ENCODE measurements at regions not wholly inside any gene's neighbourhood (a gene's known extent, or its start where the extent isn't known, plus 50 kb on each side); places are given as distances from the start of the nearest gene placed in this dataset.

DNA sequence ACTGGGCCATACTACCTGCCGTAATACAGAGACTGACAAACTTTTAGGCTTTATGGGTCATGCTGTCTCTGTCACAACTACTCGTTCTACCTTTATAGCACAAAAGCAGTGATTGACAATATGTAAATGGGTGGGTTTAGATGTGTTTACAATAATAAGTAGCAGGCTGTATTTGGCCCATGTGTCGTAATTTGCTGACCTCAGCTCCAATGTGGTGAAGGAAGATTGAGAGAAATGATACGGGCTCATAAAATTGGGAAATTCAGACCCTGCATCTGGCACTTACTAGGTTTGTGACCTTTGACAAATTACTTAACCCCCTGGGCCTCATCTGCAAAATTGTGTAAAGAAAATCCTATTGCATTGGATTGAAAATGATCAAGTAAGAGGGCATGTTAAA lies 150.8 kb upstream of the NPSR1 start:
- POLR2A ChIA-PET, result no interaction called here
- H3K4me3 Mint-ChIP-seq, result no peak overlapping the region
- no peak for DNase-seq

DNA sequence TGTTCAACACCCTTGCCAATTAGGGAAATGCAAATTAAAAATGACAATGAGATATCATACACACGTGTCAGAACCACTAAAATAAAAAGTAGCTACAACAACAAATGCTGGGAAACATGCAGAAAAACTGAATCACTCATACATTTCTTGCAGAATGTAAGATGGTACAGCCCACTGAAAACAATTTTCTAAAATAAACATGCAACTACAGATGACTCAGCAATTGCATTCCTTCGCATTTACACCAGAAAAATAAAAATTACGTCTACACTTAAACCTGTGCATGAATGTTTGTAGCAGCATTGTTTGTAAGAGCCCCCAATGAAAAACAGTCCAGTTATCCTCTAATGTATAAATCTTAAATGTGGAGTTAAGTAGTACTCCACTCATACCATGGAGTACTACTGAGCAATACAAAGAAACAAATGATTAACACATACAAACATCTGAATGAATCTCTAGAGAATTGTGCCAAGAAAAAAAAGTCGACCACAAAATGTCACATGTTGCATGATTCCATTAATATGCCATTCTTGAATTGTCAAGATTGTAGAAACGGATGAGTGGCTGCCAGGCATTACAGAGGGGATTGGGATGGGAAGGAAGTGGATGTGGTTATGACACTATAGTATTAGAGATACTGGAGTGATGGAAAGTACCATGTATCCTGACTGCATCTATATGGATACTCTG lies 134.6 kb upstream of the NPSR1 start:
- Mint-ChIP-seq H3K27me3 (peaks cover 0 to 1% of the 10 kb centered on the region in 2 donors), H3K4me3 (no peak overlapping the region), H3K4me1 (no peaks in the 10 kb centered on the region), H3K9me3 (peaks cover 2 to 25% (median 16%) of the 10 kb centered on the region in 5 donors), H3K36me3 (no peaks in the 10 kb centered on the region), H3K27ac (no peak overlapping the region)
- POLR2A ChIA-PET, result no interaction called here
- no peak overlapping the region for H3K4me3 ChIP-seq (ENCODE audit: low read length)
- H3K27me3 ChIP-seq (ENCODE audit: insufficient read depth, low read length, poor library complexity, severe bottlenecking), result no peaks in the 10 kb centered on the region
- no peak for DNase-seq
- CTCF ChIA-PET, result no interaction called here
- no peaks in the 10 kb centered on the region for H3K4me1 ChIP-seq (ENCODE audit: insufficient read depth, low read length)
- no peak overlapping the region for H3K27ac ChIP-seq (ENCODE audit: low read depth, low read length)
- no peaks in the 10 kb centered on the region for H3K9me3 ChIP-seq (ENCODE audit: low read length)
- H3K36me3 ChIP-seq (ENCODE audit: insufficient read depth, low read length), result no peaks in the 10 kb centered on the region

More for the DNA sequence above, 150.8 kb upstream of the NPSR1 start:
- Histone ChIP-seq H3K4me1 (ENCODE audit: insufficient read depth, low read length) (no peaks in the 10 kb centered on the region), H3K36me3 (ENCODE audit: insufficient read depth, low read length) (no peaks in the 10 kb centered on the region), H3K4me3 (ENCODE audit: low read length) (no peak overlapping the region), H3K9me3 (ENCODE audit: low read length) (no peaks in the 10 kb centered on the region), H3K27me3 (ENCODE audit: insufficient read depth, low read length, poor library complexity, severe bottlenecking) (no peaks in the 10 kb centered on the region), H3K27ac (ENCODE audit: low read depth, low read length) (no peak overlapping the region)
- peaks cover 0 to 6% (median 6%) of the 10 kb centered on the region in 5 donors for H3K9me3 Mint-ChIP-seq
- CTCF ChIA-PET, result no interaction called here
- no peaks in the 10 kb centered on the region for H3K36me3 Mint-ChIP-seq
- no peak overlapping the region for H3K27ac Mint-ChIP-seq
- H3K4me1 Mint-ChIP-seq, result no peaks in the 10 kb centered on the region
- no peaks in the 10 kb centered on the region for H3K27me3 Mint-ChIP-seq

DNA sequence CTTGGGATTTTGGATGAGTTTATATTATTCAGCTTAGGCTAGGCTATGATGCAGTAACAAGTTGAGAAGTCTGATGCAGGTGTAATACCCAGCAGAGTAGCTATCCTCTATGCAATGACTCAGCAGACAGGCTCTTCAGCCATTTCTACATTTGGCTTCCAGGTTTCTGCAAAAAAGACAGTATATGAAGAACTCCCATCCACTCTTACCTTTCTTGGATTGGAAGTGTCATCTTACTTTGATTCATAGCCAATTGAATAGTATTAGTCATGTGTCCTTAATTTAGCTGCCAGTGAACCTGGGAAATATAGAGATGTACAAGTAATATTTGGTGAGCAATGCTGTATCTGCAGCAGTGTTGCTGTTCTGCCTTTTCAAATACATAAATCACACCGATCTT lies 127.8 kb upstream of the NPSR1 start:
- DNase-seq, result no peak
- Mint-ChIP-seq H3K36me3 (no peaks in the 10 kb centered on the region), H3K27ac (no peak overlapping the region), H3K27me3 (no peaks in the 10 kb centered on the region), H3K9me3 (peaks cover 0 to 26% (median 7%) of the 10 kb centered on the region in 5 donors), H3K4me1 (no peaks in the 10 kb centered on the region), H3K4me3 (no peak overlapping the region)
- Histone ChIP-seq H3K4me3 (ENCODE audit: low read length) (no peak overlapping the region), H3K36me3 (ENCODE audit: insufficient read depth, low read length) (no peaks in the 10 kb centered on the region), H3K9me3 (ENCODE audit: low read length) (no peaks in the 10 kb centered on the region), H3K27me3 (ENCODE audit: insufficient read depth, low read length, poor library complexity, severe bottlenecking) (no peaks in the 10 kb centered on the region), H3K27ac (ENCODE audit: low read depth, low read length) (no peak overlapping the region), H3K4me1 (ENCODE audit: insufficient read depth, low read length) (no peaks in the 10 kb centered on the region)
- POLR2A ChIA-PET, result no interaction called here
- CTCF ChIA-PET, result no interaction called here

DNA sequence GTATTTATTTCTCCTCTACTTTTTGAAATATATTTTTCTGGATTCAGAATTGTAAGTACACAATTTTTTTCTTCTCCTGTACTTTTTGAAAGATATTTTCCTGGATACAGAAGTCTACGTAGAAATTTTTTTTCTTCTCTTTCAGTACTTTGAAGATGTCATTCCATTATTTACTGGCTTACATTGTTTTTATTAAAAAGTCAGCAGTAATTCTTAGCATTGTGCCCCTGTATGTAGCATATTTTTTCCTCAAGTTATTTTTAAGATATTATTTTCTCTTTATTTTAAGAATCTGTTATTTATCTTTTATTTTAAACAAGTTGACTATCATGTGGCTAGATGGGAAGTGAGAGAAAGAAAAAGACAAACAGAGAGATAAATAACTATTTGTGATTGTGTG lies 119.0 kb upstream of the NPSR1 start:
- POLR2A ChIA-PET, result no interaction called here
- H3K27me3 Mint-ChIP-seq, result no peaks in the 10 kb centered on the region
- CTCF ChIA-PET, result no interaction called here
- peaks cover 5 to 33% (median 9%) of the 10 kb centered on the region in 5 donors for H3K9me3 Mint-ChIP-seq
- Histone ChIP-seq H3K36me3 (ENCODE audit: insufficient read depth, low read length) (no peaks in the 10 kb centered on the region), H3K9me3 (ENCODE audit: low read length) (no peaks in the 10 kb centered on the region), H3K27me3 (ENCODE audit: insufficient read depth, low read length, poor library complexity, severe bottlenecking) (no peaks in the 10 kb centered on the region), H3K27ac (ENCODE audit: low read depth, low read length) (no peak overlapping the region), H3K4me1 (ENCODE audit: insufficient read depth, low read length) (no peaks in the 10 kb centered on the region), H3K4me3 (ENCODE audit: low read length) (no peak overlapping the region)
- H3K4me1 Mint-ChIP-seq, result no peaks in the 10 kb centered on the region
- H3K27ac Mint-ChIP-seq, result no peak overlapping the region
- no peak for DNase-seq
- H3K36me3 Mint-ChIP-seq, result no peaks in the 10 kb centered on the region
- no peak overlapping the region for H3K4me3 Mint-ChIP-seq

DNA sequence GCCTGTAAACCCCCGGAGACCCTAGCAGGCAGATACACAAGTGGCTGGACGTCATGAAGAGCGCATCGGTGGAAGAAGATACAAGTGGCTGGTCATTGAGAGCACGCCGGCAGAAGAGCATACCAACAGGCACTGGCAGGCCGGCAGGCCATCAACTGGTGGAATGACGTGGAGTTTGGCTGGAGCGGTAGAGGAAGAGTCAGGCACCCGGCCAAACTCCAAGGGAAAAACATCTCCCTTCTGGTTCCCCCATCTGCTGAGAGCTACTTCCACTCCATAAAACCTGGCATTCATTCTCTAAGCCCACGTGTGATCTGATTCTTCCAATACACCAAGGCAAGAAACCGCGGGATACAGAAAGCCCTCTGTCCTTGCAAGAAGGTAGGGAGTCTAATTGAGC lies 113.4 kb upstream of the NPSR1 start:
- POLR2A ChIA-PET, result no interaction called here

DNA sequence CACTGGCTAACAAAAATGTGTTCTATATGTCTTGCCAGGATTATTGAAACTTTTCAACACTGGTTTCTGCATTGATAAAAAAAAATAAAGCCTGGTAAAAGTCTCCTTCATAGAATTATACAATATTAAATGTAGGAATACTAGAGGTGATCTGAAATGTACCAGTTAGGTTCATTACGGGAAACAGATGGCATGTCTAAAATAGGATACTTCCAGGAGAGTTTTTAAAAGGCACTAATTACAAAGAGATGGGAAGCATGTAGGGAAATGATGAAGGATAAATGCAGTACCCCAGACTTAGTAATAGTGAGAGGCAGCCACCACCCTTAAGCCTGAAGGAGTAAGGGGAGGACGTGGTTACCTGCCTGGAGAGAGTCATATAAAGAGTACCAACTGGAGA lies 107.0 kb upstream of the NPSR1 start:
- no peak overlapping the region for H3K4me3 ChIP-seq (ENCODE audit: low read length)
- H3K27ac ChIP-seq (ENCODE audit: low read depth, low read length), result no peak overlapping the region
- no peaks in the 10 kb centered on the region for H3K36me3 Mint-ChIP-seq
- no peaks in the 10 kb centered on the region for H3K36me3 ChIP-seq (ENCODE audit: insufficient read depth, low read length)
- no peaks in the 10 kb centered on the region for H3K4me1 Mint-ChIP-seq
- ChIA-PET CTCF (no interaction called here), POLR2A (no interaction called here)
- H3K9me3 Mint-ChIP-seq, result peaks cover 5 to 26% (median 23%) of the 10 kb centered on the region in 5 donors
- H3K4me3 Mint-ChIP-seq, result no peak overlapping the region
- H3K27me3 Mint-ChIP-seq, result peaks cover 0 to 1% of the 10 kb centered on the region in 2 donors
- no peaks in the 10 kb centered on the region for H3K4me1 ChIP-seq (ENCODE audit: insufficient read depth, low read length)
- H3K9me3 ChIP-seq (ENCODE audit: low read length), result no peaks in the 10 kb centered on the region
- no peaks in the 10 kb centered on the region for H3K27me3 ChIP-seq (ENCODE audit: insufficient read depth, low read length, poor library complexity, severe bottlenecking)
- H3K27ac Mint-ChIP-seq, result no peak overlapping the region
- no peak for DNase-seq

More for the DNA sequence above, 113.4 kb upstream of the NPSR1 start:
- Mint-ChIP-seq H3K36me3 (no peaks in the 10 kb centered on the region), H3K27me3 (no peaks in the 10 kb centered on the region), H3K4me1 (no peaks in the 10 kb centered on the region), H3K9me3 (peaks cover 6 to 18% (median 12%) of the 10 kb centered on the region in 5 donors), H3K27ac (no peak overlapping the region), H3K4me3 (no peak overlapping the region)
- Histone ChIP-seq H3K36me3 (ENCODE audit: insufficient read depth, low read length) (no peaks in the 10 kb centered on the region), H3K27me3 (ENCODE audit: insufficient read depth, low read length, poor library complexity, severe bottlenecking) (no peaks in the 10 kb centered on the region), H3K4me1 (ENCODE audit: insufficient read depth, low read length) (no peaks in the 10 kb centered on the region), H3K9me3 (ENCODE audit: low read length) (no peaks in the 10 kb centered on the region), H3K27ac (ENCODE audit: low read depth, low read length) (no peak overlapping the region), H3K4me3 (ENCODE audit: low read length) (no peak overlapping the region)
- DNase-seq, result no peak
- CTCF ChIA-PET, result no interaction called here

DNA sequence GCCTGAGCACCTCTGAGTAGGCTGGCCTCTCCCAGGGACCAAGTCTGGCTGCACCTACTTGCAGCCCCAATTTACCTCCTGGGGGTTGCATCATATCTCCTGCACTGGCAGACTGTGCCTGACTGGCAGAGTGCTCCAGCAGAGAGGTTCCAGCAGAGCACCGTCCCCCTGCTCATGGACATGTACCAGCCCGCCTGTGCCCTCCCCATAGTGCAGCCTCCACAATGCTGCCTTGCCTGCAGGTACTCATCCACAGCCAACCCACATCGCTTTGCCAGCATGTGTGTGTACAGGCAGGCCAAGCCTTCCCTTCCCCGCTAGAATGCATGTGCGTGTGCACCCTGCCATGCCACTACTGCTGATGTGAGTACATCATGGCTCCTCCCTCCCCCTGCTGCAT lies 105.5 kb upstream of the NPSR1 start:
- Mint-ChIP-seq H3K9me3 (peaks cover 11 to 35% (median 23%) of the 10 kb centered on the region in 5 donors), H3K27me3 (peaks cover 0 to 1% of the 10 kb centered on the region in 2 donors), H3K4me1 (no peaks in the 10 kb centered on the region), H3K27ac (no peak overlapping the region), H3K4me3 (no peak overlapping the region), H3K36me3 (no peaks in the 10 kb centered on the region)
- Histone ChIP-seq H3K36me3 (ENCODE audit: insufficient read depth, low read length) (no peaks in the 10 kb centered on the region), H3K27me3 (ENCODE audit: insufficient read depth, low read length, poor library complexity, severe bottlenecking) (no peaks in the 10 kb centered on the region), H3K4me3 (ENCODE audit: low read length) (no peak overlapping the region), H3K27ac (ENCODE audit: low read depth, low read length) (no peak overlapping the region), H3K4me1 (ENCODE audit: insufficient read depth, low read length) (no peaks in the 10 kb centered on the region), H3K9me3 (ENCODE audit: low read length) (no peaks in the 10 kb centered on the region)
- CTCF ChIA-PET, result no interaction called here
- no peak for DNase-seq
- POLR2A ChIA-PET, result no interaction called here

DNA sequence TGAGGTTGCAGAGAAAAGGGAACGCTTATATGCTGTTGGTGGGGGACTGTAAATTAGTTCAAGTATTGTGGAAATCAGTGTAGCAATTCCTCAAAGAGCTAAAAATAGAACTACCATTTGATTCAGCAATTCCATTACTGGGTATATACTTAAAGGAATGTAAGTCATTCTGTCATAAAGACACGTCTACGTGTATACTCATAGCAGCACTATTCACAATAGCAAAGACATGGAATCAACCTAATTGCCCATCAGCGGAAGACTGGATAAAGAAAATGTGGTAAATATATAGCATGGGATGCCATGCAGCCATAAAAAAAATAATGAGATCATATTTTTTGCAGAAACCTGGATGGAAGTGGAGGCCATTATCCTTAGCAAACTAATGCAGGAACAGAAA lies 100.0 kb upstream of the NPSR1 start:
- Mint-ChIP-seq H3K36me3 (no peaks in the 10 kb centered on the region), H3K9me3 (peaks cover 9 to 35% (median 19%) of the 10 kb centered on the region in 5 donors), H3K4me3 (no peak overlapping the region), H3K4me1 (no peaks in the 10 kb centered on the region), H3K27me3 (no peaks in the 10 kb centered on the region), H3K27ac (no peak overlapping the region)
- H3K9me3 ChIP-seq (ENCODE audit: low read length), result no peaks in the 10 kb centered on the region
- H3K36me3 ChIP-seq (ENCODE audit: insufficient read depth, low read length), result no peaks in the 10 kb centered on the region
- no peaks in the 10 kb centered on the region for H3K27me3 ChIP-seq (ENCODE audit: insufficient read depth, low read length, poor library complexity, severe bottlenecking)
- ChIA-PET CTCF (no interaction called here), POLR2A (no interaction called here)
- no peak overlapping the region for H3K27ac ChIP-seq (ENCODE audit: low read depth, low read length)
- DNase-seq, result no peak
- no peaks in the 10 kb centered on the region for H3K4me1 ChIP-seq (ENCODE audit: insufficient read depth, low read length)
- H3K4me3 ChIP-seq (ENCODE audit: low read length), result no peak overlapping the region

DNA sequence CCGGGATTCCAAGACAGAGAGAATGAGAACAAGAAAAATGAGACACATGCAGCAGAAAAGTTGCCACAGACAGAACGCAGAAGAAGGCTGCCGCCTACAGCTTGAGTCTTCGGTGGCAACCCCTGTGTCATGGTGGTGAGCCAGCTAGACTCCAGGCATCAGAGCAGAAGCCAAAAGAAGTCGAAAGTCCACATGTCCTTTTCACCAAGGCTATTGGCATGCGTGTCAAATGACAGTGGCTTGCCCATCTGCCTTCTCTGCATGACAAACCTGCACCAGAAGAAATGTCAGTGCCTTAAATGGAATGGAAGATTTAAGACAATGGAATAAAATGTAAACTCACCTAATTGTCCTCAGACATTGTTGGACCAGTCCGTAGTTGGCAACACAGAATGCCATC lies 93.9 kb upstream of the NPSR1 start:
- Mint-ChIP-seq H3K27me3 (no peaks in the 10 kb centered on the region), H3K4me3 (no peak overlapping the region), H3K36me3 (no peaks in the 10 kb centered on the region)

More for the DNA sequence above, 93.9 kb upstream of the NPSR1 start:
- Histone ChIP-seq H3K9me3 (ENCODE audit: low read length) (no peaks in the 10 kb centered on the region), H3K27me3 (ENCODE audit: insufficient read depth, low read length, poor library complexity, severe bottlenecking) (no peaks in the 10 kb centered on the region), H3K36me3 (ENCODE audit: insufficient read depth, low read length) (no peaks in the 10 kb centered on the region), H3K27ac (ENCODE audit: low read depth, low read length) (no peak overlapping the region), H3K4me1 (ENCODE audit: insufficient read depth, low read length) (no peaks in the 10 kb centered on the region), H3K4me3 (ENCODE audit: low read length) (no peak overlapping the region)
- DNase-seq, result no peak
- H3K4me1 Mint-ChIP-seq, result no peaks in the 10 kb centered on the region
- POLR2A ChIA-PET, result no interaction called here
- CTCF ChIA-PET, result no interaction called here
- H3K9me3 Mint-ChIP-seq, result peaks cover 0 to 3% (median 0%) of the 10 kb centered on the region in 5 donors
- no peak overlapping the region for H3K27ac Mint-ChIP-seq
